ENCODE measurements at regions not wholly inside any gene's neighbourhood (a gene's known extent, or its start where the extent isn't known, plus 50 kb on each side); places are given as distances from the start of the nearest gene placed in this dataset.
"Not testable (repeated sequence)": the region's sequence is repeated elsewhere in the genome, so short reads cannot be mapped to it uniquely, and the experiment has no call there.

GRCh38 chr18:27361477-27361876 is 176.4 kb upstream of the CHST9 start:
- DNase-seq = no peak

- no peak for DNase-seq
Observed at GRCh38 chr18:27355308-27355707, 170.2 kb upstream of the CHST9 start.

- DNase-seq = no peak
Observed at GRCh38 chr18:27353273-27353672, 168.2 kb upstream of the CHST9 start.

GRCh38 chr18:27349284-27349882 is 164.3 kb upstream of the CHST9 start:
- DNase-seq = no peak

- no peak for DNase-seq
Observed at GRCh38 chr18:27331606-27332005, 146.5 kb upstream of the CHST9 start.

- no peak for DNase-seq
Observed at GRCh38 chr18:27314996-27315395, 129.9 kb upstream of the CHST9 start.

GRCh38 chr18:27313678-27314077 is 128.6 kb upstream of the CHST9 start:
- DNase-seq = no peak

- no peak for DNase-seq
Observed at GRCh38 chr18:27312853-27313252, 127.7 kb upstream of the CHST9 start.

GRCh38 chr18:27312153-27312552 is 127.0 kb upstream of the CHST9 start:
- DNase-seq = no peak

GRCh38 chr18:27311114-27311513 is 126.0 kb upstream of the CHST9 start:
- DNase-seq = no peak

GRCh38 chr18:27301615-27302378 is 116.7 kb upstream of the CHST9 start:
- DNase-seq = no peak

- peak; percentile 53 for DNase-seq
Observed at GRCh38 chr18:27298214-27298804, 113.2 kb upstream of the CHST9 start.

- DNase-seq = not testable (repeated sequence)
Observed at GRCh38 chr18:27285973-27286562, 101.0 kb upstream of the CHST9 start.

GRCh38 chr18:27278131-27278530 is 93.0 kb upstream of the CHST9 start:
- no peak for DNase-seq

- peak; percentile 77 for DNase-seq
Observed at GRCh38 chr18:27277554-27277953, 92.4 kb upstream of the CHST9 start.

- peak; percentile 11 for DNase-seq
Observed at GRCh38 chr18:27276886-27277285, 91.8 kb upstream of the CHST9 start.

- DNase-seq = no peak
Observed at GRCh38 chr18:27276479-27276878, 91.4 kb upstream of the CHST9 start.

- DNase-seq = no peak
Observed at GRCh38 chr18:27274901-27275300, 89.8 kb upstream of the CHST9 start.

GRCh38 chr18:27270508-27270907 is 85.4 kb upstream of the CHST9 start:
- no peak for DNase-seq

GRCh38 chr18:27263369-27263768 is 78.3 kb upstream of the CHST9 start:
- no peak for DNase-seq

GRCh38 chr18:27261769-27262549 is 76.9 kb upstream of the CHST9 start:
- DNase-seq = no peak

GRCh38 chr18:27253571-27253970 is 68.5 kb upstream of the CHST9 start:
- no peak for DNase-seq

- no peak for DNase-seq
Observed at GRCh38 chr18:27250471-27250870, 65.4 kb upstream of the CHST9 start.
